Panc1 (cell line): ENCODE measurements at regions not wholly inside any gene's neighbourhood (a gene's known extent, or its start where the extent isn't known, plus 50 kb on each side); places are given as distances from the start of the nearest gene placed in this dataset.

Experiments used
- ATAC-seq: fragments of 200-7000 bp; cut with Tn5 transposase; 2 replicates; pipeline ENCODE4 v1.9.1; 2020; ENCODE audit warnings: mild to moderate bottlenecking, moderate library complexity
- BruUV-seq: library from RNA; stranded (reverse); fragments of 400-500 nt; replicated peaks from 2 replicates; lab custom pipeline; 2021; lab: Mats Ljungman, UMichigan
- CTCF ChIA-PET: fragments of 300-600 bp; sonication (Branson Sonifier 250); formaldehyde crosslinking; loops from one replicate; lab custom pipeline; 2022; ENCODE audit warnings: antibody characterized with exemption; lab: Charles Lee
- POLR2A ChIA-PET: fragments of 300-600 bp; sonication (Branson Sonifier 250); formaldehyde crosslinking; loops from one replicate; lab custom pipeline; 2022; ENCODE audit warnings: antibody characterized with exemption; lab: Charles Lee
- DNase-seq: peaks from one replicate; pipeline ENCODE4 v3.0.0-alpha.2; 2010; ENCODE audit warnings: low read depth, low spot score
- H3K27ac ChIP-seq: 2 replicates; pipeline ENCODE4 v1.5.1; 2011; ENCODE audit warnings: mild to moderate bottlenecking, low read length, inconsistent platforms
- H3K27me3 ChIP-seq: fragments of 200-500 bp; sonication (Bioruptor generic); 2 replicates; pipeline ENCODE4 v1.6.0; 2014; ENCODE audit warnings: low read length, inconsistent platforms; ENCODE audit not compliant: control insufficient read depth, insufficient read depth
- H3K36me3 ChIP-seq: fragments of 200-500 bp; sonication (Bioruptor generic); 2 replicates; pipeline ENCODE4 v1.5.1; 2014; ENCODE audit warnings: inconsistent platforms, mild to moderate bottlenecking, low read length, moderate library complexity; ENCODE audit not compliant: control insufficient read depth, insufficient read depth
- H3K4me1 ChIP-seq: 2 replicates; pipeline ENCODE4 v1.5.1; 2011; ENCODE audit warnings: inconsistent platforms, mild to moderate bottlenecking, low read length, moderate library complexity; ENCODE audit not compliant: control insufficient read depth, insufficient read depth
- H3K4me3 ChIP-seq, 2 experiments: 2 replicates each; pipeline ENCODE4 v1.5.1; 2011 to 2012; ENCODE audit warnings: low read depth in 2 of 2, low read length in 2 of 2, mild to moderate bottlenecking in 2 of 2, inconsistent platforms in 1 of 2, moderate library complexity in 1 of 2
- H3K9me3 ChIP-seq: fragments of 200-500 bp; sonication (Bioruptor generic); 2 replicates; pipeline ENCODE4 v1.5.1; 2014; ENCODE audit warnings: low read depth, mild to moderate bottlenecking, inconsistent platforms, low read length, moderate library complexity; ENCODE audit not compliant: control insufficient read depth, insufficient read depth
- CTCF ChIP-seq: fragments of 450-650 bp; IDR thresholded peaks from 2 replicates; pipeline ENCODE4 v1.5.1; 2017; ENCODE audit warnings: mild to moderate bottlenecking
- POLR2AphosphoS5 ChIP-seq: IDR thresholded peaks from 2 replicates; pipeline ENCODE4 v1.6.1; 2012; ENCODE audit warnings: mild to moderate bottlenecking, low read depth, low read length, moderate library complexity
- REST ChIP-seq, 2 experiments: IDR thresholded peaks; 2 replicates each; pipeline ENCODE4 v1.6.1; 2011 to 2012; ENCODE audit warnings: low read depth in 2 of 2, control low read depth in 1 of 2, low read length in 1 of 2, mild to moderate bottlenecking in 1 of 2, moderate library complexity in 1 of 2; ENCODE audit not compliant: insufficient read depth in 1 of 2
- SIN3A ChIP-seq: IDR thresholded peaks from 2 replicates; pipeline ENCODE4 v1.6.1; 2012; ENCODE audit warnings: low read depth, mild to moderate bottlenecking, low read length, moderate library complexity, borderline replicate concordance; ENCODE audit not compliant: insufficient read depth
- TCF7L2 ChIP-seq: IDR thresholded peaks from 2 replicates; pipeline ENCODE4 v1.6.1; 2011; ENCODE audit warnings: mild to moderate bottlenecking, low read depth, low read length, inconsistent platforms
- in situ Hi-C: cut with HindIII; loops from 2 replicates; pipeline ENCODE4 v1.10.0; 2016; ENCODE audit warnings: low sequenced_read_pairs, low pct_unique_long_range_greater_than_20kb
- intact Hi-C: fragments of 100-400 bp; cut with micrococcal nuclease; formaldehyde crosslinking; loops from one replicate; pipeline ENCODE4 v1.10.0; 2022; ENCODE audit not compliant: unreplicated experiment

DNA sequence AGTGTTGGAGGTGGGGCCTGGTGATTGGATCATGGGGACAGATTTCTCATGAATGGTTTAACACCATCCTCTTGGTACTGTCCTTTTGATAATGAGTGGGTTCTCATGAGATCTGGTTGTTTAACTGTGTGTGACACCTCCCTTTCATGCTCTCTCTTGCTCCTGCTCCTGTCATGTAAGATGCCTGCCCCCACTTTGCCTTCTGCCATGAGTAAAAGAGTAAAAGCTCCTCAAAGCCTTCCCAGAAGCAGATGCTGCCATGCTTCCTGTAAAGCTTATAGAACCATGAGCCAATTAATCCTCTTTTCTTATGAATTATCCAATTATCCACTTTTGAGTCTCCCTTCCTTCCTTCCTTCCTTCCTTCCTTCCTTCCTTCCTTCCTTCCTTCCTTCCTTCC lies 317.7 kb downstream of the RDH14 start:
- no peak for TF ChIP-seq POLR2AphosphoS5
- TF ChIP-seq SIN3A = no peak
- TF ChIP-seq TCF7L2 = no peak
- TF ChIP-seq CTCF = no peak
- TF ChIP-seq REST (IDR thresholded peaks at IDR 0.05; ENCODE audit: insufficient read depth in 1 of 2, low read depth in 2 of 2, low read length in 1 of 2) = no peak
- POLR2A ChIA-PET = no interaction called here

DNA sequence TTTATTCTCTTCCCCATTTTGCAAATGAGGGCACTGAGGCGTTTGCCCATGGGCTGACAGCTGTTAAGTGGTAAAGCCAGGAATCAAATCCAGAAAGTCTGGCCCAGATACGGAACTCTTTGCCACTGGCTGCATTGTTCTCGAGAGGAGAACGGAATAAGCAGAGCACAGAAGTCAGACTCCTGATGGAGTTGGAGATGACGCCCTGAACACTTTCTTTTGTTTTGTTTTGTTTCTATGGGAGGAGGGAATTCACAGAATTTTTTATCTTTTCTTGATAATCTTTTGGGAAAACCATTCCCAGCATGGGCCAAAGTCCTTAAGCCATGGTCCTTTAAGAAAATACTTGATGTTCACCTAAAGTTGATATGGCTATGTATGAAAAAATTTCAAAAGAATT lies 322.2 kb downstream of the RDH14 start:
- no peak for ATAC-seq
- no TSS peak for BruUV-seq
- Histone ChIP-seq H3K9me3 (no peaks in the 10 kb centered on the region), H3K36me3 (no peaks in the 10 kb centered on the region; the same call in 1 of the 2 replicates), H3K27ac (no peak overlapping the region), H3K4me3 (no peak overlapping the region), H3K4me1 (no peaks in the 10 kb centered on the region), H3K27me3 (no peaks in the 10 kb centered on the region)
- DNase-seq = no peak
- ChIA-PET CTCF (no interaction called here), POLR2A (no interaction called here)
- in situ Hi-C loops (no loop called here), intact Hi-C loops (no loop called here)
- TF ChIP-seq REST (IDR thresholded peaks at IDR 0.05; ENCODE audit: insufficient read depth in 1 of 2, low read depth in 2 of 2, low read length in 1 of 2) (no peak), SIN3A (no peak), POLR2AphosphoS5 (no peak), CTCF (no peak), TCF7L2 (no peak)

More for the DNA sequence above, 317.7 kb downstream of the RDH14 start:
- Histone ChIP-seq H3K4me1 (no peaks in the 10 kb centered on the region), H3K4me3 (no peak overlapping the region), H3K36me3 (no peaks in the 10 kb centered on the region; the same call in 1 of the 2 replicates), H3K27ac (no peak overlapping the region), H3K9me3 (no peaks in the 10 kb centered on the region), H3K27me3 (no peaks in the 10 kb centered on the region)
- intact Hi-C loops = no loop called here
- DNase-seq (no peak), ATAC-seq (no peak)
- CTCF ChIA-PET = no interaction called here
- in situ Hi-C loops = no loop called here
- no TSS peak for BruUV-seq
